ENCODE measurements at regions not wholly inside any gene's neighbourhood (a gene's known extent, or its start where the extent isn't known, plus 50 kb on each side); places are given as distances from the start of the nearest gene placed in this dataset.

GRCh38 chr5:63081402-63081801, 502.8 kb downstream of the LRRC70 start:
- no peaks in the 10 kb centered on the region for H3K4me1 Mint-ChIP-seq (ENCODE audit: low read depth, unreplicated experiment)
- CTCF ChIA-PET: no interaction called here
- no peak overlapping the region for H3K27ac Mint-ChIP-seq (ENCODE audit: unreplicated experiment)
- DNase-seq: no peak
- H3K4me3 Mint-ChIP-seq (ENCODE audit: low read depth, unreplicated experiment): no peak overlapping the region
- no peak for TF ChIP-seq CTCF (IDR thresholded peaks at IDR 0.05; ENCODE audit: unreplicated experiment)
- no peaks in the 10 kb centered on the region for H3K27me3 Mint-ChIP-seq (ENCODE audit: unreplicated experiment)
- H3K36me3 Mint-ChIP-seq (ENCODE audit: insufficient read depth, unreplicated experiment): no peaks in the 10 kb centered on the region
- intact Hi-C loops (cut with micrococcal nuclease; ENCODE audit: unreplicated experiment): no loop called here
- peaks cover 2% of the 10 kb centered on the region for H3K9me3 Mint-ChIP-seq (ENCODE audit: low read depth, unreplicated experiment)
- BruUV-seq (replicated peaks): no TSS peak

GRCh38 chr5:63070001-63070400, 491.4 kb downstream of the LRRC70 start:
- no peak for TF ChIP-seq CTCF (IDR thresholded peaks at IDR 0.05; ENCODE audit: unreplicated experiment)
- H3K4me1 Mint-ChIP-seq (ENCODE audit: low read depth, unreplicated experiment): no peaks in the 10 kb centered on the region
- H3K36me3 Mint-ChIP-seq (ENCODE audit: insufficient read depth, unreplicated experiment): no peaks in the 10 kb centered on the region
- DNase-seq: no peak
- intact Hi-C loops (cut with micrococcal nuclease; ENCODE audit: unreplicated experiment): no loop called here
- H3K9me3 Mint-ChIP-seq (ENCODE audit: low read depth, unreplicated experiment): no peaks in the 10 kb centered on the region
- no peak overlapping the region for H3K27ac Mint-ChIP-seq (ENCODE audit: unreplicated experiment)
- peaks cover 3% of the 10 kb centered on the region for H3K27me3 Mint-ChIP-seq (ENCODE audit: unreplicated experiment)
- BruUV-seq (replicated peaks): no TSS peak
- H3K4me3 Mint-ChIP-seq (ENCODE audit: low read depth, unreplicated experiment): no peak overlapping the region
- CTCF ChIA-PET: no interaction called here

- no peaks in the 10 kb centered on the region for H3K9me3 Mint-ChIP-seq (ENCODE audit: low read depth, unreplicated experiment)
- BruUV-seq (replicated peaks): no TSS peak
- intact Hi-C loops (cut with micrococcal nuclease; ENCODE audit: unreplicated experiment): loop anchor here (5.0 to 10.0 kb wide), 2 partner anchors 52 to 209 kb away; no protein-coding TSS in a partner anchor
- H3K27ac Mint-ChIP-seq (ENCODE audit: unreplicated experiment): peak overlapping the region; percentile 76
- H3K4me1 Mint-ChIP-seq (ENCODE audit: low read depth, unreplicated experiment): peaks cover 48% of the 10 kb centered on the region
- H3K4me3 Mint-ChIP-seq (ENCODE audit: low read depth, unreplicated experiment): peak overlapping the region; percentile 20
- peaks cover 13% of the 10 kb centered on the region for H3K36me3 Mint-ChIP-seq (ENCODE audit: insufficient read depth, unreplicated experiment)
- peak; percentile 74 for DNase-seq
- H3K27me3 Mint-ChIP-seq (ENCODE audit: unreplicated experiment): no peaks in the 10 kb centered on the region
- CTCF ChIA-PET: interaction anchor here (1.0 kb wide), 1 partner anchor 18 kb away, joined by 3 read pairs; no protein-coding TSS in a partner anchor
- TF ChIP-seq CTCF (IDR thresholded peaks at IDR 0.05; ENCODE audit: unreplicated experiment): no peak
Measured at GRCh38 chr5:63055421-63055820, 476.8 kb downstream of the LRRC70 start.

- no peak for TF ChIP-seq CTCF (IDR thresholded peaks at IDR 0.05; ENCODE audit: unreplicated experiment)
- intact Hi-C loops (cut with micrococcal nuclease; ENCODE audit: unreplicated experiment): loop anchor here (10.0 kb wide), 1 partner anchor 212 kb away; no protein-coding TSS in a partner anchor
- Mint-ChIP-seq H3K27me3 (ENCODE audit: unreplicated experiment) (no peaks in the 10 kb centered on the region), H3K36me3 (ENCODE audit: insufficient read depth, unreplicated experiment) (peaks cover 13% of the 10 kb centered on the region), H3K9me3 (ENCODE audit: low read depth, unreplicated experiment) (no peaks in the 10 kb centered on the region), H3K4me1 (ENCODE audit: low read depth, unreplicated experiment) (peaks cover 52% of the 10 kb centered on the region), H3K4me3 (ENCODE audit: low read depth, unreplicated experiment) (no peak overlapping the region), H3K27ac (ENCODE audit: unreplicated experiment) (no peak overlapping the region)
- DNase-seq: peak; percentile 52
- CTCF ChIA-PET: no interaction called here
- BruUV-seq (replicated peaks): no TSS peak
Measured at GRCh38 chr5:63053019-63053638, 474.5 kb downstream of the LRRC70 start.

Measured in Calu3 (cell line).